ENCODE measurements at regions not wholly inside any gene's neighbourhood (a gene's known extent, or its start where the extent isn't known, plus 50 kb on each side); places are given as distances from the start of the nearest gene placed in this dataset.
"Not testable (repeated sequence)": the region's sequence is repeated elsewhere in the genome, so short reads cannot be mapped to it uniquely, and the experiment has no call there.

GRCh38 chr1:125085720-125086591 is 3901.2 kb downstream of the SRGAP2C start:
- CTCF ChIA-PET, result no interaction called here
- TF ChIP-seq CTCF (IDR thresholded peaks at IDR 0.05; ENCODE audit: control extremely low read depth, extremely low read depth, low read depth, missing control alignments), result no peak
- no peak for DNase-seq (ENCODE audit: extremely low spot score)
- POLR2A ChIA-PET, result no interaction called here

- DNase-seq (ENCODE audit: extremely low spot score), result no peak
- TF ChIP-seq CTCF (IDR thresholded peaks at IDR 0.05; ENCODE audit: control extremely low read depth, extremely low read depth, low read depth, missing control alignments), result no peak
- ChIA-PET POLR2A (no interaction called here), CTCF (no interaction called here)
Measured at GRCh38 chr1:125086611-125087010, 3901.8 kb downstream of the SRGAP2C start.

GRCh38 chr1:125087247-125087646 is 3902.5 kb downstream of the SRGAP2C start:
- POLR2A ChIA-PET, result no interaction called here
- peak; percentile 0 for DNase-seq (ENCODE audit: extremely low spot score)
- CTCF ChIA-PET, result no interaction called here
- TF ChIP-seq CTCF (IDR thresholded peaks at IDR 0.05; ENCODE audit: control extremely low read depth, extremely low read depth, low read depth, missing control alignments), result no peak

- ChIA-PET POLR2A (no interaction called here), CTCF (no interaction called here)
- TF ChIP-seq CTCF (IDR thresholded peaks at IDR 0.05; ENCODE audit: control extremely low read depth, extremely low read depth, low read depth, missing control alignments), result no peak
Measured at GRCh38 chr1:125087691-125088090, 3902.9 kb downstream of the SRGAP2C start.

GRCh38 chr1:125118147-125118993 is 3933.6 kb downstream of the SRGAP2C start:
- CTCF ChIA-PET, result no interaction called here
- no peak for DNase-seq (ENCODE audit: extremely low spot score)
- POLR2A ChIA-PET, result no interaction called here
- TF ChIP-seq CTCF (IDR thresholded peaks at IDR 0.05; ENCODE audit: control extremely low read depth, extremely low read depth, low read depth, missing control alignments), result no peak

More at GRCh38 chr1:125087691-125088090, 3902.9 kb downstream of the SRGAP2C start:
- DNase-seq (ENCODE audit: extremely low spot score), result no peak

- ChIA-PET POLR2A (no interaction called here), CTCF (no interaction called here)
- no peak for TF ChIP-seq CTCF (IDR thresholded peaks at IDR 0.05; ENCODE audit: control extremely low read depth, extremely low read depth, low read depth, missing control alignments)
- DNase-seq (ENCODE audit: extremely low spot score), result no peak
Measured at GRCh38 chr1:125119024-125119441, 3934.3 kb downstream of the SRGAP2C start.

- POLR2A ChIA-PET; CTCF ChIA-PET; DNase-seq (ENCODE audit: extremely low spot score): not testable (repeated sequence)
Measured at GRCh38 chr1:125119566-125120205, 3934.9 kb downstream of the SRGAP2C start.

GRCh38 chr1:125122579-125122978 is 3937.8 kb downstream of the SRGAP2C start:
- DNase-seq (ENCODE audit: extremely low spot score); CTCF ChIA-PET; POLR2A ChIA-PET: not testable (repeated sequence)
